Tibial nerve (tissue), 4 donors: ENCODE measurements at regions not wholly inside any gene's neighbourhood (a gene's known extent, or its start where the extent isn't known, plus 50 kb on each side); places are given as distances from the start of the nearest gene placed in this dataset.

Source experiments
- DNase-seq, 2 donors: peaks; one replicate each; pipeline ENCODE4 v3.0.0-alpha.2; 2019; ENCODE audit warnings: low spot score in 2 of 2
- H3K27ac ChIP-seq, 4 donors: fragments of 200-600 bp; sonication (generic) in 3 of 4; one replicate each; pipeline ENCODE4 v1.5.1; 2017 to 2019; ENCODE audit warnings: mild to moderate bottlenecking in 1 of 4
- H3K27me3 ChIP-seq, 2 donors: fragments of 200-600 bp; sonication (generic) in 1 of 2; one replicate each; pipeline versions ENCODE4 v1.5.1 to v1.6.0; 2017 to 2019
- H3K36me3 ChIP-seq, 3 donors: fragments of 200-600 bp; sonication (generic); one replicate each; pipeline ENCODE4 v1.5.1; 2018 to 2019
- H3K4me1 ChIP-seq, 4 donors: fragments of 200-600 bp; sonication (generic) in 3 of 4; one replicate each; pipeline ENCODE4 v1.5.1; 2017 to 2019
- H3K4me3 ChIP-seq, 4 donors: fragments of 200-600 bp; sonication (generic) in 3 of 4; one replicate each; pipeline ENCODE4 v1.5.1; 2017 to 2019; ENCODE audit warnings: mild to moderate bottlenecking in 1 of 4, moderate library complexity in 1 of 4
- H3K9me3 ChIP-seq, 4 donors: fragments of 200-600 bp; sonication (generic) in 3 of 4; one replicate each; pipeline ENCODE4 v1.5.1; 2017 to 2019
- CTCF ChIP-seq, 5 experiments: fragments of 200-600 bp in 3 of 5; fragments of 450-650 bp in 2 of 5; sonication (generic) in 3 of 5; IDR thresholded peaks; one replicate each; pipeline ENCODE4 v1.5.1; 2016 to 2019; ENCODE audit warnings: antibody characterized with exemption in 5 of 5, mild to moderate bottlenecking in 3 of 5, moderate library complexity in 2 of 5
- EP300 ChIP-seq, 2 donors: sonication (generic); formaldehyde crosslinking; IDR thresholded peaks; one replicate each; pipeline ENCODE4 v1.6.1; 2017; ENCODE audit warnings: antibody characterized with exemption in 2 of 2, mild to moderate bottlenecking in 1 of 2
- POLR2A ChIP-seq, 2 donors: fragments of 450-650 bp; IDR thresholded peaks; one replicate each; pipeline ENCODE4 v1.6.1; 2017; ENCODE audit warnings: antibody characterized with exemption in 2 of 2, mild to moderate bottlenecking in 2 of 2, moderate library complexity in 2 of 2
- whole genome bisulfite sequencing, 2 donors: methylation state at CpG; one replicate each; pipeline ENCODE4 v1.1.5; 2018; 5-methylcytosine and 5-hydroxymethylcytosine counted together

DNA sequence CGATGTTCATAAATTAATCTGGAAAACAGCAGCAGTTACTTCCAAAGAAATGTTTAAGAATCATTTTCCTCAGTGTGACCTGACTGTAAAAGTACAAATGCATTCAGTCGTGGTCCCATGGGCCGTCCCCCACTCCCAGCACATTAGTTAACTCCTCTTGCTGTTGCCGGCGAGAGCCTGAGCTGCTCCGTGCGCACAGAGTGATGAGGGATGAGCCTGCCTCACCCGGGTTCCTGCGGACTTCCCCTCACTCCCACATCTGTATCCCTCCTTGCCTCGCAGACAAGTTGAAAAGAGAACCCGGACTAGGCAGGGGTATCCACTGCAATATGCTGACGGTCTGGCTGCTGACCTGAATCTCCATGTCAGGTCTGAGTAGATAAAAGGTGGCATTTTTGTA is 861.7 kb upstream of the NR2F2 start:
- Histone ChIP-seq H3K9me3 (no peaks in the 10 kb centered on the region), H3K27ac (peak overlapping the region in 2 of 4 donors; percentile 80 to 83), H3K4me1 (peaks cover 0 to 81% (median 9%) of the 10 kb centered on the region in 4 donors), H3K36me3 (no peaks in the 10 kb centered on the region), H3K4me3 (peak overlapping the region in 1 of 4 donors; percentile 23), H3K27me3 (no peaks in the 10 kb centered on the region)
- TF ChIP-seq EP300 (IDR thresholded peaks at IDR 0.05), result no peak
- no peak for DNase-seq
- 58 to 69% methylated on average over 12 of the region's 12 CpGs for WGBS, 2 donors

GRCh38 chr15:95469496-95470000 is 861.0 kb upstream of the NR2F2 start:
- 25 to 42% methylated on average over 8 of the region's 8 CpGs for WGBS, 2 donors
- H3K9me3 ChIP-seq, result no peaks in the 10 kb centered on the region
- no peaks in the 10 kb centered on the region for H3K27me3 ChIP-seq
- peak overlapping the region in 3 of 4 donors; percentile 40 to 83 (median 80) for H3K27ac ChIP-seq
- no peak overlapping the region for H3K4me3 ChIP-seq
- H3K4me1 ChIP-seq, result peaks cover 0 to 82% (median 10%) of the 10 kb centered on the region in 4 donors
- peak in 1 of 2 donors; percentile 12 for TF ChIP-seq EP300 (IDR thresholded peaks at IDR 0.05)
- TF ChIP-seq POLR2A (IDR thresholded peaks at IDR 0.05), result no peak
- no peaks in the 10 kb centered on the region for H3K36me3 ChIP-seq
- DNase-seq, result no peak

- no peaks in the 10 kb centered on the region for H3K27me3 ChIP-seq
- peak overlapping the region in 3 of 4 donors; percentile 45 to 80 (median 76) for H3K27ac ChIP-seq
- TF ChIP-seq POLR2A (IDR thresholded peaks at IDR 0.05) (no peak), EP300 (IDR thresholded peaks at IDR 0.05) (no peak), CTCF (IDR thresholded peaks at IDR 0.05) (no peak)
- no peak overlapping the region for H3K4me3 ChIP-seq
- H3K9me3 ChIP-seq, result no peaks in the 10 kb centered on the region
- H3K36me3 ChIP-seq, result no peaks in the 10 kb centered on the region
- DNase-seq, result peak in 1 of 2 donors; percentile 45
- H3K4me1 ChIP-seq, result peaks cover 0 to 80% (median 10%) of the 10 kb centered on the region in 4 donors
- 47 to 48% methylated on average over 3 of the region's 3 CpGs for whole genome bisulfite sequencing, 2 donors
Measured at GRCh38 chr15:95470529-95470928, 860.0 kb upstream of the NR2F2 start.

DNA sequence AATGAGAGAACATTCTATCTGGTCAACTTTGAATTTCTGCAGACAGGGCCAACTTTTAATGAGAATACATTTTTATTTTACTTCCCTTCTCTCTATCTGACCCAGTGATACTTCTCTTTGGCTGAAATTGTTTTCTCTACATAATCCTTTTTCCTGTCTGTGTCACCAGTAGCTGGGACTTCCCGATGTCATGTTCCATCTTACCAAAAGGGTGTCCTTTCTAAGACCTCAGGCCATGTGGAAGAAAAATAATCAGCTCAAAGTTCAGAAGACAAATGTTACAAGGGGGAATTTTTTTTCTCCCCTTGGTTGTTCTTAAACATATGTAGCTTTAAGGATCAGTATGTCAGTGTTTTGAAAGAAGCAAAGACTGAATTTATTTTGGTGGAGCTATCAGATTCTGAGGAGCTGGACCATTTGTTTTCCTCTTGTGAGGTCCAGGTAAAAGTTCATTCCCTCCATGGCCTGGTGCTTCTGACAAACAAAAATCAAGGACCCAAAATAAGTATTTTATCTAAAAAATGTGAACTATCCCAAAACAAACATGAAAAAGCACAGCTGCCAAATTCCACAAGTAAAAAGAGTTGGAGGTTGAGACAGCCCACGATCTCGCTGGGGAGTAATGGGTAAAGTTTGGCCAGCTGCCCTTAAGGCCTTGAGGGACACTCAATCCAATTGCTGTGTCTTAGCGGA is 859.4 kb upstream of the NR2F2 start:
- Histone ChIP-seq H3K36me3 (no peaks in the 10 kb centered on the region), H3K27me3 (no peaks in the 10 kb centered on the region), H3K4me3 (no peak overlapping the region), H3K9me3 (no peaks in the 10 kb centered on the region), H3K27ac (peak overlapping the region; percentile 33 to 80 (median 60)), H3K4me1 (peaks cover 0 to 83% (median 10%) of the 10 kb centered on the region in 4 donors)
- WGBS, 2 donors, result 25 to 32% methylated on average over 4 of the region's 4 CpGs
- DNase-seq, result peak in 1 of 2 donors; percentile 39
- TF ChIP-seq CTCF (IDR thresholded peaks at IDR 0.05) (no peak), POLR2A (IDR thresholded peaks at IDR 0.05) (no peak), EP300 (IDR thresholded peaks at IDR 0.05) (peak in 1 of 2 donors; percentile 29)

- no peaks in the 10 kb centered on the region for H3K27me3 ChIP-seq
- no peak for DNase-seq
- H3K36me3 ChIP-seq, result no peaks in the 10 kb centered on the region
- WGBS, 2 donors, result 63% methylated on average over 5 of the region's 5 CpGs
- TF ChIP-seq CTCF (IDR thresholded peaks at IDR 0.05), result no peak
- no peak for TF ChIP-seq EP300 (IDR thresholded peaks at IDR 0.05)
- no peak for TF ChIP-seq POLR2A (IDR thresholded peaks at IDR 0.05)
- no peaks in the 10 kb centered on the region for H3K9me3 ChIP-seq
- peaks cover 0 to 86% (median 10%) of the 10 kb centered on the region in 4 donors for H3K4me1 ChIP-seq
- H3K27ac ChIP-seq, result peak overlapping the region; percentile 33 to 80 (median 60)
- no peak overlapping the region for H3K4me3 ChIP-seq
Measured at GRCh38 chr15:95471690-95472086, 858.8 kb upstream of the NR2F2 start.

DNA sequence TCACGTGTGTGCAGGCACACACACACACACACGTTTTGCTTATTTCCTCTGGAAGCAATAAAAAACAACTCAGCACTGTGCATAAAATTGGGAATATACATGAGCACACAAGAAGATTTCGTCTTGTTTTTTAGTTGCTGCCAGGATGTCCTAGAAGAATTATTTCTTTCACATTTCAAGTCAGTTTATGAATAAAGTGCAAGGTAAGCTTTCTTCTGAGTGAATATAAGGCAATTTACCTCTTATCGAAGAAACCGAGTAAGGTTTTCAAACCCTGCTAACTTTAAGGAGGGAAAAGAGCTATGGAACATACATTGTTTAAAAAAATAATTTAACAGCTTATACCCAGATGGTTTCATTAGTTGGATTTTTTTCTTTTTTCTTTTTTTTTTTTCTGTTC is 855.4 kb upstream of the NR2F2 start:
- peaks cover 0 to 59% (median 5%) of the 10 kb centered on the region in 4 donors for H3K4me1 ChIP-seq
- H3K9me3 ChIP-seq, result no peaks in the 10 kb centered on the region
- H3K27ac ChIP-seq, result peak overlapping the region in 2 of 4 donors; percentile 76 to 80
- WGBS, 2 donors, result 70 to 77% methylated on average over 5 of the region's 5 CpGs
- no peak overlapping the region for H3K4me3 ChIP-seq
- DNase-seq, result no peak
- TF ChIP-seq EP300 (IDR thresholded peaks at IDR 0.05) (no peak), POLR2A (IDR thresholded peaks at IDR 0.05) (no peak), CTCF (IDR thresholded peaks at IDR 0.05) (no peak)
- no peaks in the 10 kb centered on the region for H3K27me3 ChIP-seq
- no peaks in the 10 kb centered on the region for H3K36me3 ChIP-seq
